PC-3 (cell line): ENCODE measurements at regions not wholly inside any gene's neighbourhood (a gene's known extent, or its start where the extent isn't known, plus 50 kb on each side); places are given as distances from the start of the nearest gene placed in this dataset.

ENCODE experiments used
- ATAC-seq: fragments of 200-7000 bp; cut with Tn5 transposase; 2 replicates; pipeline ENCODE4 v1.9.1; 2020; ENCODE audit warnings: mild to moderate bottlenecking, moderate library complexity
- BruUV-seq: library from RNA; stranded (reverse); fragments of 400-500 nt; replicated peaks from 2 replicates; lab custom pipeline; 2021; lab: Mats Ljungman, UMichigan
- CTCF ChIA-PET: fragments of 300-600 bp; sonication (Branson Sonifier 250); formaldehyde crosslinking; loops from one replicate; lab custom pipeline; 2022; ENCODE audit warnings: antibody characterized with exemption; lab: Charles Lee
- POLR2A ChIA-PET: fragments of 300-600 bp; sonication (Branson Sonifier 250); formaldehyde crosslinking; loops from one replicate; lab custom pipeline; 2022; ENCODE audit warnings: antibody characterized with exemption; ENCODE audit not compliant: unreplicated experiment; lab: Charles Lee
- DNase-seq: peaks from one replicate; pipeline ENCODE4 v3.0.0-alpha.2; 2015
- H2AFZ ChIP-seq: fragments of 300-600 bp; sonication (generic); 2 replicates; pipeline ENCODE4 v1.6.0; 2016; ENCODE audit warnings: antibody characterized with exemption, low read length
- H3F3A ChIP-seq: fragments of 300-600 bp; sonication (generic); one replicate; pipeline ENCODE4 v1.6.0; 2017; ENCODE audit warnings: antibody characterized with exemption, low read length, control low read depth, mild to moderate bottlenecking; ENCODE audit not compliant: unreplicated experiment
- H3K27ac ChIP-seq: fragments of 300-600 bp; sonication (generic); 2 replicates; pipeline ENCODE4 v1.5.1; 2016; ENCODE audit warnings: mild to moderate bottlenecking, low read length
- H3K27me3 ChIP-seq: fragments of 300-600 bp; sonication (generic); 2 replicates; pipeline ENCODE4 v1.6.1; 2016; ENCODE audit warnings: low read length, mixed read lengths
- H3K36me3 ChIP-seq: fragments of 300-600 bp; sonication (generic); 2 replicates; pipeline ENCODE4 v1.6.1; 2016; ENCODE audit warnings: low read depth, mixed run types, low read length, mixed read lengths
- H3K4me1 ChIP-seq: fragments of 300-600 bp; sonication (generic); 2 replicates; pipeline ENCODE4 v1.5.1; 2016; ENCODE audit warnings: low read length; ENCODE audit not compliant: insufficient read depth
- H3K4me2 ChIP-seq: fragments of 300-600 bp; sonication (generic); 2 replicates; pipeline ENCODE4 v1.6.0; 2016; ENCODE audit warnings: low read length
- H3K4me3 ChIP-seq: fragments of 300-600 bp; sonication (generic); 2 replicates; pipeline ENCODE4 v1.5.1; 2016; ENCODE audit warnings: mild to moderate bottlenecking, low read length, mixed read lengths
- H3K79me2 ChIP-seq: fragments of 300-600 bp; sonication (generic); 2 replicates; pipeline ENCODE4 v1.6.1; 2017; ENCODE audit warnings: low read length, mixed read lengths
- H3K9ac ChIP-seq: fragments of 300-600 bp; sonication (generic); 2 replicates; pipeline ENCODE4 v1.6.0; 2016; ENCODE audit warnings: mild to moderate bottlenecking, low read length
- H3K9me2 ChIP-seq: fragments of 300-600 bp; sonication (generic); replicated peaks from 2 replicates; pipeline ENCODE4 v1.6.1; 2016; ENCODE audit warnings: mixed run types, low read length, mixed read lengths
- H3K9me3 ChIP-seq: fragments of 300-600 bp; sonication (generic); 2 replicates; pipeline ENCODE4 v1.6.1; 2016; ENCODE audit warnings: low read length, mixed read lengths
- H4K20me1 ChIP-seq: fragments of 300-600 bp; sonication (generic); 2 replicates; pipeline ENCODE4 v1.6.1; 2016; ENCODE audit warnings: low read length, mixed read lengths
- CTCF ChIP-seq: fragments of 300-600 bp; sonication (generic); conservative IDR thresholded peaks from 2 replicates; pipeline ENCODE4 v1.5.1; 2017; ENCODE audit warnings: antibody characterized with exemption, low read depth, mild to moderate bottlenecking, low read length
- EZH2 ChIP-seq: fragments of 300-600 bp; sonication (generic); IDR thresholded peaks from one replicate; pipeline ENCODE4 v1.6.1; 2017; ENCODE audit warnings: antibody characterized with exemption, mild to moderate bottlenecking, low read length; ENCODE audit not compliant: unreplicated experiment
- EZH2phosphoT487 ChIP-seq: fragments of 300-600 bp; sonication (generic); IDR thresholded peaks from 2 replicates; pipeline ENCODE4 v1.6.1; 2018; ENCODE audit warnings: mild to moderate bottlenecking, antibody characterized with exemption, low read length, borderline replicate concordance
- intact Hi-C: fragments of 100-400 bp; cut with micrococcal nuclease; formaldehyde crosslinking; loops from 2 replicates; pipeline ENCODE4 v1.9.0; 2023

DNA sequence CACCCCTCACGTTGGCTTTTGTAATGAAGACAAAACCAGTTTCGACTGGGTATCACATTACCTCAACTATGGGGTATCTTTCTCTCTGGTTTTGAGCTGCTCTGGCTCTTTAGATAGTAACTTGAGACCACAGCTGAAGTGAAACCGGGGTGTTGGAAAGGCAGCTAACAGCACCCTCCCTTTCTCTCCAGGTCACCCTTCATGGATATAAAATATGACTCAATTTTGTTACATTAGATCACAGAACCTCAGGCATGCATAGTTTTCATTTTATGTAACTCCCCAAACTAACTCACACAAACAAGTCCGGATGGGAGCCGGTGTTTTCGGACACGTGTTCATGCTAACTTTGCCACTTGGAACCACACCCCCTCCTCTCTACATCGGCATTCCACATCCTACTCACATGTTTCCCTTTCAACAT lies 90.7 kb downstream of the NR2F2 start:
- Histone ChIP-seq H3K4me1 (no peaks in the 10 kb centered on the region), H3K27ac (no peak overlapping the region), H3K4me3 (no peak overlapping the region), H3K27me3 (peaks cover 99% of the 10 kb centered on the region), H3K9ac (no peak overlapping the region), H3K4me2 (no peak overlapping the region), H2AFZ (no peak overlapping the region), H4K20me1 (no peaks in the 10 kb centered on the region), H3K36me3 (no peaks in the 10 kb centered on the region), H3F3A (no peaks in the 10 kb centered on the region), H3K9me3 (no peaks in the 10 kb centered on the region), H3K79me2 (no peaks in the 10 kb centered on the region), H3K9me2 (no peaks in the 10 kb centered on the region)
- intact Hi-C loops = no loop called here
- no TSS peak for BruUV-seq
- ChIA-PET CTCF (no interaction called here), POLR2A (no interaction called here)
- ATAC-seq (no peak), DNase-seq (no peak)
- TF ChIP-seq EZH2phosphoT487 (no peak), CTCF (no peak), EZH2 (no peak)

- peaks cover 99% of the 10 kb centered on the region for H3K27me3 ChIP-seq
- H3F3A ChIP-seq = no peaks in the 10 kb centered on the region
- intact Hi-C loops = no loop called here
Measured at GRCh38 chr15:96422125-96422524, 91.6 kb downstream of the NR2F2 start.

DNA sequence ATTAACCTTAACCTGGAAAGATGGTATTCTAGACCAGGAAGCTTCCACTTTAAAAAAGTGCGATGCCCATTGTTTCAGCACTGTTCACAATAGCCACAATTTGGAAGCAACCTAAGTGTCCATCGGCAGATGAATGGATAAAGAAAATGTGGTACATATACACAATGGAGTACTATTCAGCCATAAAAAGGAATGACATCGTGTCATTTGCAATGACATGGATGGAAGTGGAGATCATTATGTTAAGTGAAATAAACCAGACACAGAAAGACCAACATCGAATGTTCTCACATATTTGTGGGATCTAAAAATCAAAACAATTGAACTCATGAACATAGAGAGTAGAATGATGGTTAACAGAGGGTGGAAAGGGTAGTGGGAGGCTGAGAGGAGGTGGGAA lies 94.2 kb downstream of the NR2F2 start:
- peaks cover 81% of the 10 kb centered on the region for H3K27me3 ChIP-seq
- H3K9ac ChIP-seq = no peak overlapping the region
- no peak overlapping the region for H3K4me3 ChIP-seq
- ChIA-PET POLR2A (no interaction called here), CTCF (no interaction called here)
- ATAC-seq (no peak), DNase-seq (no peak)
- TF ChIP-seq EZH2 = no peak
- TF ChIP-seq CTCF = no peak
- TF ChIP-seq EZH2phosphoT487 = no peak
- intact Hi-C loops = no loop called here
- H3K36me3 ChIP-seq = no peaks in the 10 kb centered on the region
- no peak overlapping the region for H2AFZ ChIP-seq
- no TSS peak for BruUV-seq
- no peaks in the 10 kb centered on the region for H4K20me1 ChIP-seq
- H3K27ac ChIP-seq = no peak overlapping the region
- H3F3A ChIP-seq = no peaks in the 10 kb centered on the region
- no peak overlapping the region for H3K4me2 ChIP-seq
- no peaks in the 10 kb centered on the region for H3K79me2 ChIP-seq
- H3K9me3 ChIP-seq = no peaks in the 10 kb centered on the region
- H3K4me1 ChIP-seq = no peaks in the 10 kb centered on the region
- H3K9me2 ChIP-seq = no peaks in the 10 kb centered on the region

More at GRCh38 chr15:96422125-96422524, 91.6 kb downstream of the NR2F2 start:
- Histone ChIP-seq H4K20me1 (no peaks in the 10 kb centered on the region), H3K4me2 (no peak overlapping the region), H3K9me2 (no peaks in the 10 kb centered on the region), H3K9ac (no peak overlapping the region), H3K9me3 (no peaks in the 10 kb centered on the region), H3K27ac (no peak overlapping the region), H2AFZ (no peak overlapping the region), H3K36me3 (no peaks in the 10 kb centered on the region), H3K79me2 (no peaks in the 10 kb centered on the region), H3K4me1 (no peaks in the 10 kb centered on the region), H3K4me3 (no peak overlapping the region)
- no TSS peak for BruUV-seq
- DNase-seq = no peak
- ATAC-seq = no peak
- ChIA-PET POLR2A (no interaction called here), CTCF (no interaction called here)
- no peak for TF ChIP-seq EZH2
- no peak for TF ChIP-seq CTCF
- TF ChIP-seq EZH2phosphoT487 = no peak
